LNCAP (cell line): ENCODE measurements at regions not wholly inside any gene's neighbourhood (a gene's known extent, or its start where the extent isn't known, plus 50 kb on each side); places are given as distances from the start of the nearest gene placed in this dataset.

Source experiments
- CTCF ChIP-seq: fragments of 450-650 bp; IDR thresholded peaks from 2 replicates; pipeline ENCODE4 v1.5.1; 2017; ENCODE audit warnings: mild to moderate bottlenecking

- no peak for TF ChIP-seq CTCF
These were observed 135.1 kb downstream of the OR2B2 start for GRCh38 chr6:27777126-27777525.

DNA sequence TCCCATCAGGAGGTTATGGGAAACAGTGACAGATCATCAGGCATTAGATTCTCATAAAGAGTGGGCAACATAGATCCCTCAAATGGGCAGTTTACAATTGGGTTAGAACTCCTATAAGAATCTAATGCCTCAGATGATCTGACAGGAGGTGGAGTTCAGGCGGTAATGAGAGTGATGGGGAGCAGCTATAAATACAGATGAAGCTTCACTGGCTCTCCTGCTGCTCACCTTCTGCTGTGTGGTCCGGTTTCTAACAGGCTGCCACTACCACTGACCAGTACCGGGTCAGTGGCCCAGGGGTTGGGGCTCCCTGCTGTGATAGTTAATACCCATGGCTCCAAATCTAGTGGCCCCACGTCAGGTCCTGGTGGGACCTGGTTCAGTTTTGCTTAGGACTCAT is 135.7 kb downstream of the OR2B2 start:
- TF ChIP-seq CTCF = no peak

GRCh38 chr6:27775796-27776184 is 136.4 kb downstream of the OR2B2 start:
- no peak for TF ChIP-seq CTCF

GRCh38 chr6:27772261-27773001 is 139.8 kb downstream of the OR2B2 start:
- TF ChIP-seq CTCF = peak; percentile 92

GRCh38 chr6:27771235-27771634 is 141.0 kb downstream of the OR2B2 start:
- TF ChIP-seq CTCF = no peak

- TF ChIP-seq CTCF = no peak
These were observed 141.5 kb downstream of the OR2B2 start for GRCh38 chr6:27770724-27771123.

- no peak for TF ChIP-seq CTCF
These were observed 143.6 kb downstream of the OR2B2 start for GRCh38 chr6:27768556-27768955.

DNA sequence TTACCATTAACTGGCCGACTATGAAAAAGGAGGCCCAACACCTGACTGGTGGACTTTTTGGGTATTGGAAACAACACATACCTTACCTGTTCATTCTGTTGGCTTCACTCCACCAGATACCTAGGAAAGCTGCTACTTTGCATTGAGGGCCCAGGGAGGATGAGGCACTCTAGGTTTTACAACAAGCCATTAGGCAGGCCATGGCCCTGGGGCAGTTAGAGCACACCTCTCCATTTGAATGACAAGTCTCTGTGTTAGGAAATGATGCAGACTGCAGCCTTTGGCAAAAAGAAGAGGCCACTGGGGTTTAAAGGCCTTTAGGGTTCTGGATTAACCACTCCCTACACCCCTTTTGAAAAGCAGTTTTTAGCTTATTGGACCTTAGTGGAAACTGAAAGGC is 144.3 kb downstream of the OR2B2 start:
- TF ChIP-seq CTCF = no peak
